ENCODE measurements at regions not wholly inside any gene's neighbourhood (a gene's known extent, or its start where the extent isn't known, plus 50 kb on each side); places are given as distances from the start of the nearest gene placed in this dataset.

GRCh38 chr18:71503222-71503621 lies 1040.9 kb downstream of the CBLN2 start:
- TF ChIP-seq REST (IDR thresholded peaks at IDR 0.05; ENCODE audit: insufficient read depth in 1 of 2, low read depth in 2 of 2, low read length in 2 of 2), result no peak
- no peak for TF ChIP-seq TAF1 (IDR thresholded peaks at IDR 0.05; ENCODE audit: borderline replicate concordance, insufficient read depth, low read length)
- no peak for TF ChIP-seq FOXP2 (optimal IDR thresholded peaks at IDR 0.05; ENCODE audit: borderline replicate concordance, extremely low read depth, extremely low read length, insufficient read depth)
- TF ChIP-seq SIN3A (IDR thresholded peaks at IDR 0.05; ENCODE audit: borderline replicate concordance, insufficient read depth, low read length), result no peak
- TF ChIP-seq POLR2AphosphoS5 (IDR thresholded peaks at IDR 0.05; ENCODE audit: low read depth, low read length), result no peak

DNA sequence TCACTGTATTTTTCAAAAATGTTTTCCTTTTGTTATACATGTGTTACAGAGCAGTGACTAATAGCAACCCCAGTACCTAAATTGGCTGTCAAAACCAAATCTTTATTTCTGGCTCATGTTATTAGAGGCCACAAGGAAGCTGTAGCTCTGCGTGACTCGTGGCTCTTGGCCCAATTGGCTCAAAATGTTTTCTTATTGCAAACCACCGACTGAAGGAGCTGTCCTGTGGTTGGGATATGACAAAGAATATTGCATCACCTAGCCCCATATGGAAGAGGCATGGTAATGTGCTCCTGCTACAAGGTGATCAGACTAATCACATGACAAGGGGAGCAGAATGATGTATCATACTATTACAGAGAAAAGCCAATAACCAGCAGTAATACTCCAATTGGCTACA lies 1058.5 kb downstream of the CBLN2 start:
- TF ChIP-seq REST (IDR thresholded peaks at IDR 0.05; ENCODE audit: insufficient read depth in 1 of 2, low read depth in 2 of 2, low read length in 2 of 2), result no peak
- no peak for TF ChIP-seq TAF1 (IDR thresholded peaks at IDR 0.05; ENCODE audit: borderline replicate concordance, insufficient read depth, low read length)
- TF ChIP-seq SIN3A (IDR thresholded peaks at IDR 0.05; ENCODE audit: borderline replicate concordance, insufficient read depth, low read length), result no peak
- no peak for TF ChIP-seq POLR2AphosphoS5 (IDR thresholded peaks at IDR 0.05; ENCODE audit: low read depth, low read length)
- TF ChIP-seq FOXP2 (optimal IDR thresholded peaks at IDR 0.05; ENCODE audit: borderline replicate concordance, extremely low read depth, extremely low read length, insufficient read depth), result no peak

DNA sequence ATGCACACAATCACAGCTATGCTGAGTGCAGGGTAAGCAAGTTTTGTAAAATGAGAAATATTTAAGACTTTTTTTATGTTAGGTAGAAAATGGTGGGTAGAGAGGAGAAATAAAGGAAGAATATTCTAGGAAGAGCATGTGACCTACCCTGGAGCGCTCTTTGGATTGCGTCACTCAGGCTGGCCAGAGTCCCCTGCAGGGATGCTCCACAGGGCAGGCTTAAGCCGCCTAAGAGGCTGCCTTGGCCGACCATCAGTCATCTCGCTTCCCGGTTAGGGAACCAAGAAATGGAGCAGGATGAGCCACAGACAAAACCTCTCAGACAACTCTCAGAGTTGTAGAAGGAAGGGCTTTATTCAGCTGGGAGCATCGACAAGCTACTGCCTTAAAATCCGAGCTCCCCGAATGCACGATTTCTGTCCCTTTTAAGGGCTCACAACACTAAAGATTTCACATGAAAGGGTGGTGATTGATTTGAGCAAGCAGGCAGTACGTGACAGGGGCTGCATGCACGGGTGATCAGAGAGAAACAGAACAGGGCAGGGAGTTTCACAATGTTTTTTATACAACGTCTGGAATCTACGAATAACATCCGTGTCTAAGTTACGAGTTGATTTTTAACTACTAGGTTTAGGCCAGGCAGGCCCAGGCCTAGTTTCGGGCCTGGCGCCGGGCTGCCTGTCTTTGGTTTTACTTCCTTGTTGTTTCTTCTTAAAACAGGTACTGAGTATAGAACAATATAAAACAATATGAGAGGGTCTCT lies 1072.0 kb downstream of the CBLN2 start:
- TF ChIP-seq SIN3A (IDR thresholded peaks at IDR 0.05; ENCODE audit: borderline replicate concordance, insufficient read depth, low read length) (no peak), REST (IDR thresholded peaks at IDR 0.05; ENCODE audit: insufficient read depth in 1 of 2, low read depth in 2 of 2, low read length in 2 of 2) (no peak), TAF1 (IDR thresholded peaks at IDR 0.05; ENCODE audit: borderline replicate concordance, insufficient read depth, low read length) (no peak), POLR2AphosphoS5 (IDR thresholded peaks at IDR 0.05; ENCODE audit: low read depth, low read length) (no peak), FOXP2 (optimal IDR thresholded peaks at IDR 0.05; ENCODE audit: borderline replicate concordance, extremely low read depth, extremely low read length, insufficient read depth) (no peak)

- no peak for TF ChIP-seq FOXP2 (optimal IDR thresholded peaks at IDR 0.05; ENCODE audit: borderline replicate concordance, extremely low read depth, extremely low read length, insufficient read depth)
- no peak for TF ChIP-seq SIN3A (IDR thresholded peaks at IDR 0.05; ENCODE audit: borderline replicate concordance, insufficient read depth, low read length)
- no peak for TF ChIP-seq TAF1 (IDR thresholded peaks at IDR 0.05; ENCODE audit: borderline replicate concordance, insufficient read depth, low read length)
- TF ChIP-seq REST (IDR thresholded peaks at IDR 0.05; ENCODE audit: insufficient read depth in 1 of 2, low read depth in 2 of 2, low read length in 2 of 2), result no peak
- TF ChIP-seq POLR2AphosphoS5 (IDR thresholded peaks at IDR 0.05; ENCODE audit: low read depth, low read length), result no peak
These were observed 1087.9 kb downstream of the CBLN2 start for GRCh38 chr18:71456206-71456605.

All from PFSK-1 (cell line).